Stimulated activated effector memory CD8-positive, alpha-beta T cell treated with anti-CD3 and anti-CD28 coated beads, Interleukin-12 subunit alpha, Interleukin-12 subunit beta, amount 100 ng/mL, for 72 hours (primary cell): ENCODE measurements at regions not wholly inside any gene's neighbourhood (a gene's known extent, or its start where the extent isn't known, plus 50 kb on each side); places are given as distances from the start of the nearest gene placed in this dataset.
"Not testable (repeated sequence)": the region's sequence is repeated elsewhere in the genome, so short reads cannot be mapped to it uniquely, and the experiment has no call there.

Experiments
- ATAC-seq: fragments of 150-1000 bp; cut with Tn5 transposase; 2 replicates; pipeline ENCODE4 v1.10.0; 2021
- DNase-seq, 2 donors: peaks; one replicate each; pipeline ENCODE4 v3.0.0; 2021 to 2022; ENCODE audit warnings: low spot score in 2 of 2
- H3K27ac Mint-ChIP-seq: one replicate; pipeline ENCODE4 v1.8.0; 2022; ENCODE audit warnings: mild to moderate bottlenecking, mixed read lengths
- H3K36me3 Mint-ChIP-seq: one replicate; pipeline ENCODE4 v1.8.0; 2022; ENCODE audit warnings: mild to moderate bottlenecking, mixed read lengths
- H3K4me1 Mint-ChIP-seq: one replicate; pipeline ENCODE4 v1.8.0; 2022; ENCODE audit warnings: mixed read lengths
- H3K4me3 Mint-ChIP-seq: one replicate; pipeline ENCODE4 v1.8.0; 2022; ENCODE audit warnings: mild to moderate bottlenecking, mixed read lengths
- H3K9me3 Mint-ChIP-seq: one replicate; pipeline ENCODE4 v1.8.0; 2022; ENCODE audit warnings: mixed read lengths

- Mint-ChIP-seq H3K27ac (no peak overlapping the region), H3K4me3 (no peak overlapping the region), H3K9me3 (peaks cover 8% of the 10 kb centered on the region), H3K4me1 (no peaks in the 10 kb centered on the region), H3K36me3 (no peaks in the 10 kb centered on the region)
- ATAC-seq (no peak), DNase-seq (no peak)
Measured at GRCh38 chr4:171521726-171522125, 291.5 kb upstream of the GALNTL6 start.

- Mint-ChIP-seq H3K4me1 (no peaks in the 10 kb centered on the region), H3K4me3 (no peak overlapping the region), H3K9me3 (peaks cover 12% of the 10 kb centered on the region), H3K36me3 (no peaks in the 10 kb centered on the region), H3K27ac (no peak overlapping the region)
- ATAC-seq (no peak), DNase-seq (no peak)
Measured at GRCh38 chr4:171519457-171519856, 293.7 kb upstream of the GALNTL6 start.

- Mint-ChIP-seq H3K4me3 (no peak overlapping the region), H3K27ac (no peak overlapping the region), H3K4me1 (no peaks in the 10 kb centered on the region), H3K36me3 (no peaks in the 10 kb centered on the region), H3K9me3 (peaks cover 16% of the 10 kb centered on the region)
- DNase-seq (no peak), ATAC-seq (no peak)
Measured at GRCh38 chr4:171517883-171518282, 295.3 kb upstream of the GALNTL6 start.

GRCh38 chr4:171516694-171517093 lies 296.5 kb upstream of the GALNTL6 start:
- Mint-ChIP-seq H3K9me3 (peaks cover 20% of the 10 kb centered on the region), H3K4me3 (no peak overlapping the region), H3K27ac (no peak overlapping the region), H3K4me1 (no peaks in the 10 kb centered on the region), H3K36me3 (no peaks in the 10 kb centered on the region)
- ATAC-seq (no peak), DNase-seq (no peak)

GRCh38 chr4:171484681-171485080 lies 328.5 kb upstream of the GALNTL6 start:
- no peaks in the 10 kb centered on the region for H3K4me1 Mint-ChIP-seq
- no peak for ATAC-seq
- no peak overlapping the region for H3K27ac Mint-ChIP-seq
- DNase-seq: no peak
- H3K9me3 Mint-ChIP-seq: peaks cover 14% of the 10 kb centered on the region
- no peak overlapping the region for H3K4me3 Mint-ChIP-seq
- H3K36me3 Mint-ChIP-seq: no peaks in the 10 kb centered on the region

GRCh38 chr4:171478181-171478580 lies 335.0 kb upstream of the GALNTL6 start:
- DNase-seq: no peak
- H3K4me3 Mint-ChIP-seq: no peak overlapping the region

GRCh38 chr4:171475111-171475510 lies 338.1 kb upstream of the GALNTL6 start:
- ATAC-seq, H3K4me3 Mint-ChIP-seq, H3K4me1 Mint-ChIP-seq, H3K27ac Mint-ChIP-seq, DNase-seq, H3K36me3 Mint-ChIP-seq: not testable (repeated sequence)
- H3K9me3 Mint-ChIP-seq: peaks cover 11% of the 10 kb centered on the region

More at GRCh38 chr4:171478181-171478580, 335.0 kb upstream of the GALNTL6 start:
- no peaks in the 10 kb centered on the region for H3K36me3 Mint-ChIP-seq
- H3K4me1 Mint-ChIP-seq: no peaks in the 10 kb centered on the region
- no peak for ATAC-seq
- H3K27ac Mint-ChIP-seq: no peak overlapping the region
- H3K9me3 Mint-ChIP-seq: peaks cover 10% of the 10 kb centered on the region

GRCh38 chr4:171473155-171473554 lies 340.0 kb upstream of the GALNTL6 start:
- Mint-ChIP-seq H3K27ac (no peak overlapping the region), H3K4me1 (no peaks in the 10 kb centered on the region), H3K36me3 (no peaks in the 10 kb centered on the region), H3K4me3 (no peak overlapping the region), H3K9me3 (peaks cover 8% of the 10 kb centered on the region)
- ATAC-seq (no peak), DNase-seq (no peak)

- Mint-ChIP-seq H3K4me3 (no peak overlapping the region), H3K36me3 (no peaks in the 10 kb centered on the region), H3K27ac (no peak overlapping the region), H3K4me1 (no peaks in the 10 kb centered on the region), H3K9me3 (peaks cover 8% of the 10 kb centered on the region)
- DNase-seq: no peak
- ATAC-seq: no peak
Measured at GRCh38 chr4:171472230-171472629, 341.0 kb upstream of the GALNTL6 start.

- ATAC-seq: no peak
- H3K9me3 Mint-ChIP-seq: peaks cover 2% of the 10 kb centered on the region
Measured at GRCh38 chr4:171464499-171464898, 348.7 kb upstream of the GALNTL6 start.

GRCh38 chr4:171461191-171461590 lies 352.0 kb upstream of the GALNTL6 start:
- DNase-seq (no peak), ATAC-seq (no peak)
- no peak overlapping the region for H3K27ac Mint-ChIP-seq

More at GRCh38 chr4:171464499-171464898, 348.7 kb upstream of the GALNTL6 start:
- no peaks in the 10 kb centered on the region for H3K4me1 Mint-ChIP-seq
- H3K27ac Mint-ChIP-seq: no peak overlapping the region
- no peak for DNase-seq
- H3K4me3 Mint-ChIP-seq: no peak overlapping the region
- no peaks in the 10 kb centered on the region for H3K36me3 Mint-ChIP-seq

GRCh38 chr4:171448919-171449481 lies 364.2 kb upstream of the GALNTL6 start:
- H3K4me1 Mint-ChIP-seq: no peaks in the 10 kb centered on the region
- H3K27ac Mint-ChIP-seq: no peak overlapping the region
- peaks cover 9% of the 10 kb centered on the region for H3K9me3 Mint-ChIP-seq
- H3K4me3 Mint-ChIP-seq: no peak overlapping the region
- ATAC-seq (no peak), DNase-seq (no peak)
- H3K36me3 Mint-ChIP-seq: no peaks in the 10 kb centered on the region

More at GRCh38 chr4:171461191-171461590, 352.0 kb upstream of the GALNTL6 start:
- peaks cover 7% of the 10 kb centered on the region for H3K9me3 Mint-ChIP-seq
- H3K4me3 Mint-ChIP-seq: no peak overlapping the region
- H3K36me3 Mint-ChIP-seq: no peaks in the 10 kb centered on the region
- H3K4me1 Mint-ChIP-seq: no peaks in the 10 kb centered on the region

GRCh38 chr4:171448358-171448757 lies 364.8 kb upstream of the GALNTL6 start:
- H3K4me3 Mint-ChIP-seq: no peak overlapping the region
- peaks cover 10% of the 10 kb centered on the region for H3K9me3 Mint-ChIP-seq
- no peaks in the 10 kb centered on the region for H3K4me1 Mint-ChIP-seq
- ATAC-seq (no peak), DNase-seq (no peak)
- H3K27ac Mint-ChIP-seq: no peak overlapping the region
- no peaks in the 10 kb centered on the region for H3K36me3 Mint-ChIP-seq

- Mint-ChIP-seq H3K4me3 (no peak overlapping the region), H3K9me3 (peaks cover 24% of the 10 kb centered on the region), H3K4me1 (no peaks in the 10 kb centered on the region), H3K27ac (no peak overlapping the region), H3K36me3 (no peaks in the 10 kb centered on the region)
- DNase-seq (no peak), ATAC-seq (no peak)
Measured at GRCh38 chr4:171441300-171441941, 371.8 kb upstream of the GALNTL6 start.

- no peaks in the 10 kb centered on the region for H3K4me1 Mint-ChIP-seq
- ATAC-seq (no peak), DNase-seq (no peak)
- peaks cover 18% of the 10 kb centered on the region for H3K9me3 Mint-ChIP-seq
- H3K4me3 Mint-ChIP-seq: no peak overlapping the region
- no peak overlapping the region for H3K27ac Mint-ChIP-seq
- no peaks in the 10 kb centered on the region for H3K36me3 Mint-ChIP-seq
Measured at GRCh38 chr4:171433674-171434073, 379.5 kb upstream of the GALNTL6 start.

GRCh38 chr4:171432536-171432935 lies 380.7 kb upstream of the GALNTL6 start:
- H3K27ac Mint-ChIP-seq: no peak overlapping the region
- H3K4me1 Mint-ChIP-seq: no peaks in the 10 kb centered on the region
- H3K9me3 Mint-ChIP-seq: peaks cover 20% of the 10 kb centered on the region
- H3K4me3 Mint-ChIP-seq: no peak overlapping the region
- DNase-seq: no peak
- ATAC-seq: no peak
- H3K36me3 Mint-ChIP-seq: no peaks in the 10 kb centered on the region
